RCC 7860 (cell line): ENCODE measurements at regions not wholly inside any gene's neighbourhood (a gene's known extent, or its start where the extent isn't known, plus 50 kb on each side); places are given as distances from the start of the nearest gene placed in this dataset.

Source experiments
- DNase-seq: peaks from one replicate; pipeline ENCODE4 v3.0.0-alpha.2; 2015; ENCODE audit warnings: low spot score
- FAIRE-seq: peaks from 2 replicates; lab custom pipeline; 2012; peaks lifted over from hg19 to GRCh38; lab: Jason Lieb, UNC

DNA sequence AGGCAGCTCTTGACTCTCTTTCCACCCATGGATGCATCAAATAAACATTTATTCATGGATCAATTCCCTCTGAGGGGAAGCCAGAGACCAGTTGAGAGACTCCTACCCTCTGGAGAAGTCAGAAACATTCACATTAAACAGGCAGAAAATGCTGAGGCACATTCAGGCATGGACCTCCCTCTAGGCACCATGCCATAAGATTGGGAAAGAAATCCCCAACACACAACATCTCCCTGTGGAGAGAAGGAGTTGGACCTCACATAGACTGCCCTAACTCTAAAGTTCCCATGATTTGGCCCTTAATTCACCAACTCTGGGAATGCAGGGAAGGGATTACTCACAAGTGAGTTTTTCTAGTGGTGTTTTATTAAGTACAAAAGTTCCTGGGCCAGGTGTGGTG is 415.3 kb upstream of the C1orf87 start:
- FAIRE-seq (no peak), DNase-seq (no peak)

DNA sequence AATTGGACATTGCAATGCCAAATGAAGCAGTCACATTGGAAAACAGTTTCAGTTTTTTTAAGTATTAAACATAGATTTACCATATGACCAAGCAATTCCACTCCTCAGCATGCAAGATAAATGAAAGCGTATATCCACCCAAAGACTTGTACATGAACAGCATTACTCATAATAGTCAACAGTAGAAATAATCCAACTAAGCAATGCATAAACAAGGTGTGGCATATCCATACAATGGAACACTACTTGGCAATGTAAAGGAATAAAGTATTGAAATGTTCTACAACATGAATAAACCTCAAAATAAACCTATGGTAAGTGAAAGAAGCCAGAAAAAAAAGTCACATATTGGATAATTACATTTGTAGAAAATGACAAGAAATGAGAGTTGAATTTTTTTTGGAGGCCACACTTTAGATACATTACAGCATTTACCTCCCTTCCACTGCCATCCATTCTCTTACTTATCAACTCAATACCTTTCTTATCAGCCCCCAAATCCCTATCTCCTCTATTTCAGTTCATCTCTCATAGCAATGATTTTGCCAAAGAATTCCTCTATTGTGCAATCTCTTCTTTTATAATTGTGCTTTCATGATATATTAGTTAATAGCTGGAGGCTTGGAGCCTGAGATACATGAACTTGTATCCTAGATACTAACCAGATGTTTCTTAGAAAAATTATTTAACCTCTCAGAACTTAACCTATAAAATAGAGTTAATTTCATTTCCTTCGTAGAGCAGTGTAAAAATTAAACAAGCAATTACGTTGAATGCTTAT is 414.2 kb upstream of the C1orf87 start:
- FAIRE-seq (no peak), DNase-seq (no peak)

GRCh38 chr1:60483509-60483908 is 409.9 kb upstream of the C1orf87 start:
- no peak for DNase-seq
- FAIRE-seq = no peak

DNA sequence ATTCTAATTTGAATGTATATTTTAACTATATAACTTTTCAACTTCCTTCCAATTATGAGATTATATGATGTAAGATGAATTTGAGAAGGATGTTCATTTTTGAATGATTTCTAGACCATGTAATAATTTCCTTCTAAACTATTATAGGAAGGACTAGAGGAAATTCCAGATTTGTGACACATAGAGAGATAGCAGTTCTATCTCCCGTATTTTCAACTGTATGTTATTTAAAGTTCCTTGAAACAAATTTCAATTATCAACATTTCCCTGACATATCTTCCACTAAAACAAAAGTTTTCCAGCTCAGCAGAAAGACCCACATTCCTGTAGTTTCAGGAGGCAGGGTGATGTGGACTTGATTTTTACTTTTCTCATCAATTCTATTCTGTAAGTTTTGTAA is 396.7 kb upstream of the C1orf87 start:
- DNase-seq (no peak), FAIRE-seq (no peak)

DNA sequence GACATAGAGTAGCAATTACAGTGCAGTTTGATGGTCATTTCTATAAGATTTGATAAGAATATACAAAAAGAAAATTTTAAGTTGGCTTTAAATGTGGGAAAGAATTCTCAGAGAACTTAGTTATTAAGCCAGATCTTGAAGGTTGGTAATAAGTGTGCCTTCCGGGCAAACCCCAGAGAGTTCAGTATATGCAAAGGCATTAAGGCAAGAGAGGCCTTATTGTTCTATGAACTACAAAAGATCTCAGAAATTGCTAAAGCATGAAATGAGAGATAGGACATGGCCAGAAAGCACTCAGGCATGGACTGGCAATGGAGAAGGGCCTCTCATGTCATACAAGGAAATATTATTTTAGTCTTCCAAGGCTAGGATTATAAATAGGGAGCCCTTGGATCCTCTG is 390.2 kb upstream of the C1orf87 start:
- DNase-seq (no peak), FAIRE-seq (no peak)

DNA sequence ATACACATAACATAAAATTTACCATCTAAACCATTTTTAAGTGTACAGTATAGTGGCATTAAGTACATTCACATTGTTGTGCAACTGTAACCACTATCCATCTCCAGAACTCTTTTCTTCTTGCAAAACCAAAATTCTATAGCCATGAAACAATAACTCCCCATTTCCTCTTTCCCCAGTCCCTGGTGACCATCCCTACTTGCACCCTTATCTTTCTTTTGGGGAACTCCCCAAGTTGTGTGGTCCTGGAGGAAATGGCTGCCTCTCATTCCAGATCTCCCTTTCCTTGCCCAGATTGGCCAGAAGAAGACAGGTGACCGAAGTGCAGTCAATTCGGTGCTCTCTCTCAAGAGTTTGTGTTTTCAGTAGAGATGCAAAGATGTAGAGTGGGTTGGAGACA is 389.6 kb upstream of the C1orf87 start:
- DNase-seq (no peak), FAIRE-seq (no peak)

DNA sequence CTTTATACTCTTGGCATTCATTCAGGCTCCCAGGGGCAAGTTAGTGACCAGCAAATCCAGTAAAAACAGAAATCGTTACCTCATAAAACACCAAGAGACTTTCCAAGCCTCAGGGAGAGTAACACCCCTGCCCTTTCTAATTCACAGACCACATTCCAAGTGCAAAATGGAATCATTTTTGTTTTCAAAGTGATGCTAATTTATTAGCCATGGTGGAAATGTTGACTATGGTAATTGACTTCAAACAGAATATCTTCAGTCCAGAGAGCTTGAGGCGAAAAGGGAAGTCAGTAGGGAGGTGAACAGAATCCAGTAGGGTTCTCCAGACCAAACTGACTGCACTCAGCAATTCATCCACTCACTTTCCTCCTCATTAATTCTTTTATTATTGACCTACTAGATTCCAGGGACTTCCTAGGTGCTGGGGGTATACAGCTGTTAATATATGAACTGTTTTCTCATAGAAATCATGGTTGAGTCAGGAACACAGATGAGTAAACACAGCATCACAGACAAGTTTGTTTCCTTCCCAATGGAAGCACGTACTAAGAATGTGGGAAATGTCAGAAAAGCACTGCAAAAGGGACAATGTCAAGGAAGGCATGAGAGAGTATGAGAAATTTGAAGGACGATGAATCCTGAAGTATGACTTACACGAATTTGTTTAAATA is 388.5 kb upstream of the C1orf87 start:
- DNase-seq (no peak), FAIRE-seq (no peak)

- FAIRE-seq (no peak), DNase-seq (no peak)
Observed at GRCh38 chr1:60458111-60458510, 384.5 kb upstream of the C1orf87 start.

DNA sequence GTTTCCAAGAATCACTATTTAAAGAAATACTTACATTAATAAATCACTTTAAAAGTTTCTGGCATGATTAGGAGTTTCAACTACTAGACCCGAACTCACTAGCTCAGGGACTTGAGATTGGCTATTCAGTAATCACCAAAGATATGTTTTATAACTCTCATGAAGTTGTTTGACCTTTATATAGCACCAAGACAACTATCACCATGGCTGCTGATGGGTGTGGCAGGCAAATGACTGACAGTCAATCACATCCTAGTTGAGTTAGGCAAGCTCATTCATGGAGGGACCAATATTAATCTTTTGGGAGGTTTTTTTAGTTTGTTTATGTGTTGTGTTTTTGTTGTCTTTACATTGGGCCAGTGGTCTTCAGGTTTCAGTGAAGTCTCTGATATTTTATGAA is 376.3 kb upstream of the C1orf87 start:
- no peak for FAIRE-seq
- DNase-seq = no peak

- DNase-seq (no peak), FAIRE-seq (no peak)
Observed at GRCh38 chr1:60448850-60449249, 375.3 kb upstream of the C1orf87 start.

DNA sequence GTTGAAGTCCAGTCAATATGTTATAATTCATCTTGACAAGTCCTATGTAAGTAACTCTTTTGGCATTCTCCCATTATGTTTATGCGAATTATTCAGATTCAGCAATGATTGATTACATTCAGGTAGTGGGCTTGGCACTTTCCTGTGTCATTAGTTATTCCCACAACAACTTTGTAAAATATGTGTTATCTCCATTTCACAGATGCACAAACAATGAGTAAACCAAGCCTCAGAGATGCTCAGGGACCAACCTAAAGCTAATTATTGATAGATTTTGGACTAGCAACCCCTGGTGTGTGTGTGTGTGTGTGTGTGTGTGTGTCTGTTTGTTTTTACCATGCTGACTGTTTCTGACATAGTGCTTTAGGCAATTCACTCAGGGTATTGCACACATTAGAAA is 371.1 kb upstream of the C1orf87 start:
- DNase-seq = no peak
- no peak for FAIRE-seq

- FAIRE-seq (no peak), DNase-seq (no peak)
Observed at GRCh38 chr1:60436186-60436585, 362.6 kb upstream of the C1orf87 start.

GRCh38 chr1:60431593-60431992 is 358.0 kb upstream of the C1orf87 start:
- FAIRE-seq (no peak), DNase-seq (no peak)

DNA sequence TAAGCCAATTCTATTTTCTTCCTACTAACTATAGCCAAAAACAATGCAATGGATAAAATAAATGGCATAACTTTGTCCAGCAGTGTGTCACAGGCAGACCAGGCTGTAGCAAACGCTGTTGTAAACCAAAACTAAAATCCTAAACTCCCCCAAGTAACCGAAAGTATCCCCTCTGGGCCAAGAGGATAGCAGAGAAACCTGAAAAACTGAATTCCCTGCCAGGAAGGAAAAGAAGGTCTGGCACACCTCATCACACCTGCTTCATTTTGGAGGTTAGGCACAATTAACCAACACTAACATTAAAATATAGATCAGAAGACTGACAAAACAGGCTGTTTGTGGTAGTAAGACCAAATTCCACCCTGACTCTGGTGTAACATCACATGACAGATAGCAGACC is 356.8 kb upstream of the C1orf87 start:
- FAIRE-seq (no peak), DNase-seq (no peak)

- DNase-seq = no peak
- FAIRE-seq = no peak
Observed at GRCh38 chr1:60428127-60428526, 354.6 kb upstream of the C1orf87 start.

DNA sequence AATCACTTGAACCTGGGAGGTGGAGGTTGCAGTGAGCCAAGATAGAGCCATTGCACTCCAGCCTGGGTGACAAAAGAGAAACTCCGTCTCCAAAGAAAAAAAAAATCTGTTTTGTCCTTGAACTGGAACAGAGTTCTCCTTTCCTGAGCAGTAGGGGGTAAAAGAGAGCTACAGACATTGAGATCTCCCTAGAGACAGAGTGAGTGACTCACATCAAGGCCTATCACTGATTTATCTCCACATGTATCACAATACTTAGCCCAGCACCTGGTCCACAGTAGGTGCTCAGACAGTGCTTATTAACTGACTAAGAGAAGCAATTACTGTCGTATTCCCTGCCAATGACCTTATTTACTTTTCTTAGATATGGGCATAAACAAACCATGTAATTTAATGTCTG is 354.1 kb upstream of the C1orf87 start:
- FAIRE-seq (no peak), DNase-seq (no peak)

GRCh38 chr1:60427194-60427593 is 353.6 kb upstream of the C1orf87 start:
- DNase-seq (no peak), FAIRE-seq (no peak)

GRCh38 chr1:60425528-60425927 is 352.0 kb upstream of the C1orf87 start:
- no peak for DNase-seq
- FAIRE-seq = no peak

- no peak for FAIRE-seq
- DNase-seq = no peak
Observed at GRCh38 chr1:60423146-60423780, 349.7 kb upstream of the C1orf87 start.

- no peak for FAIRE-seq
- DNase-seq = no peak
Observed at GRCh38 chr1:60421965-60422364, 348.4 kb upstream of the C1orf87 start.

- FAIRE-seq = no peak
- no peak for DNase-seq
Observed at GRCh38 chr1:60419023-60419422, 345.5 kb upstream of the C1orf87 start.

DNA sequence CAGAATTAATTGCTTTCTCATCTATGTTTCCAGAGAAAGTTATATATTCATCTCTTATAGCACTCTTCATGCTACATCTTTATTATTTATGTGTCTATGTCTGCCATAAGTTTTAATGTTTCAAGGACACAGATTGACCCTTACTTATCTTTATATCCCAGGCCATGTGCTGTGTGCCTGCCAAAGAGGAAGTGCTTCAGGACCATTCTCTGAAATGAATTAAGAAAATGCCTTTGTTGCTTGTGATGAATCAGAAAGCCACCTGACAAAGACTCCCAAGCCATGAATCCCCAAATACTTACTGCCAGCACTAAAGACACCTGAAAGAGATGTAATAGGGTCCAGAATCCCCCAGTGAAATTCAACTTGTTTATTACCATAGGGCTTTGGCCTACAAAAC is 342.1 kb upstream of the C1orf87 start:
- FAIRE-seq (no peak), DNase-seq (no peak)
